ENCODE measurements at regions not wholly inside any gene's neighbourhood (a gene's known extent, or its start where the extent isn't known, plus 50 kb on each side); places are given as distances from the start of the nearest gene placed in this dataset.
"Not testable (repeated sequence)": the region's sequence is repeated elsewhere in the genome, so short reads cannot be mapped to it uniquely, and the experiment has no call there.

- H3K9me3 Mint-ChIP-seq, result peaks cover 1 to 26% (median 17%) of the 10 kb centered on the region in 7 donors
- not testable (repeated sequence) for H3K4me1 Mint-ChIP-seq; H3K27me3 Mint-ChIP-seq; H3K27ac Mint-ChIP-seq; H3K4me3 Mint-ChIP-seq; DNase-seq; H3K36me3 Mint-ChIP-seq; ATAC-seq (ENCODE audit: low read depth in 2 of 2)
Measured at GRCh38 chr13:55582294-55582693, 1558.4 kb upstream of the PRR20A start.

GRCh38 chr13:55583953-55584593 lies 1556.6 kb upstream of the PRR20A start:
- Mint-ChIP-seq H3K4me1 (no peaks in the 10 kb centered on the region), H3K27me3 (no peaks in the 10 kb centered on the region), H3K9me3 (peaks cover 1 to 28% (median 17%) of the 10 kb centered on the region in 7 donors), H3K36me3 (peaks cover 0 to 6% of the 10 kb centered on the region in 2 donors), H3K4me3 (no peak overlapping the region), H3K27ac (no peak overlapping the region)
- DNase-seq (no peak), ATAC-seq (ENCODE audit: low read depth in 2 of 2) (no peak)

- no peaks in the 10 kb centered on the region for H3K36me3 Mint-ChIP-seq
- no peaks in the 10 kb centered on the region for H3K4me1 Mint-ChIP-seq
- ATAC-seq (ENCODE audit: low read depth in 2 of 2) (no peak), DNase-seq (no peak)
- peaks cover 0 to 11% (median 3%) of the 10 kb centered on the region in 7 donors for H3K9me3 Mint-ChIP-seq
- H3K27me3 Mint-ChIP-seq, result no peaks in the 10 kb centered on the region
- H3K27ac Mint-ChIP-seq, result no peak overlapping the region
- no peak overlapping the region for H3K4me3 Mint-ChIP-seq
Measured at GRCh38 chr13:55602784-55603183, 1537.9 kb upstream of the PRR20A start.

GRCh38 chr13:55606045-55606665 lies 1534.6 kb upstream of the PRR20A start:
- Mint-ChIP-seq H3K9me3 (peaks cover 0 to 12% (median 2%) of the 10 kb centered on the region in 7 donors), H3K4me1 (no peaks in the 10 kb centered on the region)

GRCh38 chr13:55613429-55614187 lies 1527.1 kb upstream of the PRR20A start:
- DNase-seq, result no peak
- Mint-ChIP-seq H3K9me3 (peaks cover 0 to 10% (median 2%) of the 10 kb centered on the region in 7 donors), H3K36me3 (no peaks in the 10 kb centered on the region), H3K4me3 (no peak overlapping the region), H3K4me1 (no peaks in the 10 kb centered on the region), H3K27ac (no peak overlapping the region), H3K27me3 (no peaks in the 10 kb centered on the region)
- ATAC-seq (ENCODE audit: low read depth in 2 of 2), result no peak

More at GRCh38 chr13:55606045-55606665, 1534.6 kb upstream of the PRR20A start:
- Mint-ChIP-seq H3K27ac (no peak overlapping the region), H3K27me3 (no peaks in the 10 kb centered on the region), H3K4me3 (no peak overlapping the region), H3K36me3 (no peaks in the 10 kb centered on the region)
- ATAC-seq (ENCODE audit: low read depth in 2 of 2) (no peak), DNase-seq (no peak)

- Mint-ChIP-seq H3K27ac (no peak overlapping the region), H3K27me3 (no peaks in the 10 kb centered on the region), H3K9me3 (peaks cover 0 to 10% (median 0%) of the 10 kb centered on the region in 7 donors), H3K4me3 (no peak overlapping the region), H3K4me1 (no peaks in the 10 kb centered on the region), H3K36me3 (no peaks in the 10 kb centered on the region)
- DNase-seq (no peak), ATAC-seq (ENCODE audit: low read depth in 2 of 2) (no peak)
Measured at GRCh38 chr13:55615081-55615480, 1525.6 kb upstream of the PRR20A start.

- H3K9me3 Mint-ChIP-seq, result peaks cover 0 to 3% (median 0%) of the 10 kb centered on the region in 7 donors
- H3K4me3 Mint-ChIP-seq, result no peak overlapping the region
- no peak for ATAC-seq (ENCODE audit: low read depth in 2 of 2)
- H3K27ac Mint-ChIP-seq, result no peak overlapping the region
- no peaks in the 10 kb centered on the region for H3K4me1 Mint-ChIP-seq
- H3K36me3 Mint-ChIP-seq, result no peaks in the 10 kb centered on the region
- no peaks in the 10 kb centered on the region for H3K27me3 Mint-ChIP-seq
- DNase-seq, result no peak
Measured at GRCh38 chr13:55617241-55617640, 1523.5 kb upstream of the PRR20A start.

GRCh38 chr13:55627221-55627620 lies 1513.5 kb upstream of the PRR20A start:
- H3K4me1 Mint-ChIP-seq, result no peaks in the 10 kb centered on the region
- H3K9me3 Mint-ChIP-seq, result peaks cover 8 to 59% (median 12%) of the 10 kb centered on the region in 7 donors
- H3K36me3 Mint-ChIP-seq, result no peaks in the 10 kb centered on the region
- ATAC-seq (ENCODE audit: low read depth in 2 of 2), result no peak
- no peak overlapping the region for H3K27ac Mint-ChIP-seq
- no peaks in the 10 kb centered on the region for H3K27me3 Mint-ChIP-seq
- no peak overlapping the region for H3K4me3 Mint-ChIP-seq
- no peak for DNase-seq

- no peak overlapping the region for H3K4me3 Mint-ChIP-seq
- no peak for ATAC-seq (ENCODE audit: low read depth in 2 of 2)
- no peaks in the 10 kb centered on the region for H3K4me1 Mint-ChIP-seq
- no peak for DNase-seq
- H3K36me3 Mint-ChIP-seq, result peaks cover 0 to 7% of the 10 kb centered on the region in 2 donors
- no peak overlapping the region for H3K27ac Mint-ChIP-seq
- peaks cover 11 to 46% (median 19%) of the 10 kb centered on the region in 7 donors for H3K9me3 Mint-ChIP-seq
- no peaks in the 10 kb centered on the region for H3K27me3 Mint-ChIP-seq
Measured at GRCh38 chr13:55632402-55632801, 1508.3 kb upstream of the PRR20A start.

- H3K36me3 Mint-ChIP-seq, result no peaks in the 10 kb centered on the region
- DNase-seq, result no peak
Measured at GRCh38 chr13:55649485-55649884, 1491.2 kb upstream of the PRR20A start.

GRCh38 chr13:55652657-55653056 lies 1488.1 kb upstream of the PRR20A start:
- no peaks in the 10 kb centered on the region for H3K27me3 Mint-ChIP-seq
- DNase-seq (no peak), ATAC-seq (ENCODE audit: low read depth in 2 of 2) (no peak)
- no peak overlapping the region for H3K4me3 Mint-ChIP-seq
- H3K9me3 Mint-ChIP-seq, result peaks cover 0 to 17% (median 16%) of the 10 kb centered on the region in 7 donors
- H3K36me3 Mint-ChIP-seq, result no peaks in the 10 kb centered on the region
- no peak overlapping the region for H3K27ac Mint-ChIP-seq
- no peaks in the 10 kb centered on the region for H3K4me1 Mint-ChIP-seq

More at GRCh38 chr13:55649485-55649884, 1491.2 kb upstream of the PRR20A start:
- no peaks in the 10 kb centered on the region for H3K4me1 Mint-ChIP-seq
- no peak overlapping the region for H3K27ac Mint-ChIP-seq
- no peak overlapping the region for H3K4me3 Mint-ChIP-seq
- H3K9me3 Mint-ChIP-seq, result peaks cover 0 to 6% (median 0%) of the 10 kb centered on the region in 7 donors
- no peaks in the 10 kb centered on the region for H3K27me3 Mint-ChIP-seq
- ATAC-seq (ENCODE audit: low read depth in 2 of 2), result no peak

- H3K36me3 Mint-ChIP-seq, result no peaks in the 10 kb centered on the region
- no peak overlapping the region for H3K4me3 Mint-ChIP-seq
- H3K4me1 Mint-ChIP-seq, result no peaks in the 10 kb centered on the region
- ATAC-seq (ENCODE audit: low read depth in 2 of 2) (no peak), DNase-seq (no peak)
- H3K9me3 Mint-ChIP-seq, result peaks cover 0 to 19% (median 14%) of the 10 kb centered on the region in 7 donors
- no peak overlapping the region for H3K27ac Mint-ChIP-seq
- H3K27me3 Mint-ChIP-seq, result no peaks in the 10 kb centered on the region
Measured at GRCh38 chr13:55653497-55653896, 1487.2 kb upstream of the PRR20A start.

- Mint-ChIP-seq H3K9me3 (peaks cover 0 to 19% (median 16%) of the 10 kb centered on the region in 7 donors), H3K27ac (no peak overlapping the region), H3K27me3 (no peaks in the 10 kb centered on the region), H3K36me3 (no peaks in the 10 kb centered on the region), H3K4me1 (no peaks in the 10 kb centered on the region), H3K4me3 (no peak overlapping the region)
- DNase-seq (no peak), ATAC-seq (ENCODE audit: low read depth in 2 of 2) (no peak)
Measured at GRCh38 chr13:55654243-55654642, 1486.5 kb upstream of the PRR20A start.

- not testable (repeated sequence) for H3K27ac Mint-ChIP-seq; DNase-seq; H3K27me3 Mint-ChIP-seq; H3K4me3 Mint-ChIP-seq; ATAC-seq (ENCODE audit: low read depth in 2 of 2); H3K4me1 Mint-ChIP-seq; H3K36me3 Mint-ChIP-seq
- peaks cover 0 to 29% (median 18%) of the 10 kb centered on the region in 7 donors for H3K9me3 Mint-ChIP-seq
Measured at GRCh38 chr13:55660264-55660663, 1480.5 kb upstream of the PRR20A start.

Measured in naive B cell (primary cell).